ENCODE measurements at regions not wholly inside any gene's neighbourhood (a gene's known extent, or its start where the extent isn't known, plus 50 kb on each side); places are given as distances from the start of the nearest gene placed in this dataset.

DNA sequence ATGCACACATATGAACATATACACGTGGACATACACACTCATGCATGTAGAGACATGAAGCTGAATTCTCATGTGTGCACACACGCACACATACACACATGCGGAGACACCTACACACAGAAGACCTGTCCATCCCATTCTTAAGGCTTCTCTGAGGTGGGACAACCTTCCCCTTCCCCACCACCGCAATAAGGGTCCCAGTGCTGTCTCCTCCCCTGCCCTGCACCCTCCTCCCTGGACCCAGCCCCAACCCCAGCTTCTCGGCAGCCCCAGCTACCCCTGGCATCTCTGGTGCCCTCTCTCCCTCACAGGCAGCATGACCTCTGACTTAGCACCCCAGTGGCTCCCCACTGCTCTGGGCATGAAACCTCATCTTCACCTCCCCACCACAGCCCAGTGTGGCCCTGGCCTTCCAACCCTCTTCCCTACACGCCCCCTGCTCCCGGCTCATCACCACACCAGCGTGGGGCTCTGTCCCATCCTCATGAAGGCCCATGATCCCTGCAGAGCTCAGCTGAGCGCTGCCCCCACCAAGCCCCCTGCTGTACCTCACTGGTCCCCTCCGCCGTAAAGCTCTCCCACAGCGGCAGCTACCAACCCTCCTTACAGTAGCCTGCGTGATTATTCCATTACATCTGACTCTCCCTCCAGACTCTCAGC is 204.1 kb upstream of the ZNF536 start:
- DNase-seq (ENCODE audit: low read depth in 4 of 4, low spot score in 3 of 4), result no peak

DNA sequence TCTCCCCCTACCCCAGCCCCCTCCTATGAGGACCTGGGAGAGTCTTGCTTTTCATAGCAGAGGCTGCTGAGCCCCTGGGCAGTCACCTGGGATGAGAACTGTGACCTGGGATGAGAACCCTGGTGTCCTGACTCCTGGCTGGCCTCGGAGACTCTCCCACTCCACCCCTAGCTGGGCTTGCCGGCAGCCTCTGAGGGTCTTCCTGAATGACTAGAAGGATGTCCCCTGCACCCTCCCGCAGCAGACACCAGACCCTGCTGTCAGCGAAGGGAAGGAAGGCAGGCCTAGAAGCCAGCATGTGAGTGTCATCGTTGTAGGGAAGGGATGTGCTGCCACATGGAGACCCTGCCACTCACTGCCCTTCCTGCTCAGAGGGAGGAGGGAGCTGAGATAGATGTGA is 203.4 kb upstream of the ZNF536 start:
- DNase-seq (ENCODE audit: low read depth in 4 of 4, low spot score in 3 of 4), result no peak

DNA sequence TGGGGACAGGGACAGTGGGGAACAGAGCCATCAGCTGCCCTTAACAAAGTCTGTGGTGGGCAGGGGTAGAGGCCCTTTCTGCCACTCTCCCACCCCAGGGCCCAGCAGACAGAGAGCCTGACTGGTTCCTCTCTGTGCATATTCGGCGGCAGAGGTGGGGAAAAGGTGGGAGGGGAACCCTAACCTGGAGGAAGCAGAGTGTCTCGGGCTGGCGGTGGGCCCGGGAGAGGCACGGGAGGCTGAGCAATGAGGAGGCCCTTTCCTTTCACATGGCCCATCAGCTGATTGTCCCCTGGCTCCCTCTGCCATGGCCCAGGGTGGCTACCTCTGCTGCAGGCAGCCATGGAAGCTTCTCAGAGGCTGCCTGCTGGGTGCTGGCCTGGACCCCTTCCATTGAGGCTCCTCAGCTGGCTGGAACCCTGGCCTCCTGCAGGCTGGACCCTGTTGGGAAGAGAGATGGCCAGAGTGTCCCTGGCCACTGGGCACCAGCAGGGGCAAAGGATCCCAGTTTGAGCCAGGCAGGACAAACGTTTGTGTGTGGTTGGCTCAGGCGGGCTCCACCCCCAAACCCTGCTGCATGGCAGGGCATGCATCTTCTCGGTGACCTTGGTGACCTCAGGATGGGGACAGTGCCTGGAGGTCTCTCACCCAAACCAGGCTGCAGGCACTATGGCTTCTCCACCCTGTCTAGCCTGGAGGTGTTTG is 202.8 kb upstream of the ZNF536 start:
- DNase-seq (ENCODE audit: low read depth in 4 of 4, low spot score in 3 of 4), result no peak

DNA sequence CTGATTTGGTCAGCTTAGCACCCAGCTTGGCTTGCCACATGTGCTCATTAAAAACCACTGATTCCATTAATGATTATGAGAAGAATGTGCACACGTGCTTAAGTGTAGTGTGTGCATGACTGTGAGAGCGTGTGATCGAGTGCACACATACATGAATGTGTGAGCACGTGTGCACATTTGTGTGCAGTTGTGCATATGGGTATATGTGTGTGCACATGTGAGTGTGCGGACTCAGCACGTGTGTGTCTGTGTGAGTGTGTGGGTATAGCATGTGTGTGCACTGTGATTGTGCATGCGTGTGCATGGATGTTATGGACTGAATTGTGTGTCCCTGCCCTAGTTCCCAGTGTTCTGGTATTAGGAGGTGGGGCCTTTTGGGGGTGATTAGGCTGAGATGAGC is 202.1 kb upstream of the ZNF536 start:
- no peak for DNase-seq (ENCODE audit: low read depth in 4 of 4, low spot score in 3 of 4)

DNA sequence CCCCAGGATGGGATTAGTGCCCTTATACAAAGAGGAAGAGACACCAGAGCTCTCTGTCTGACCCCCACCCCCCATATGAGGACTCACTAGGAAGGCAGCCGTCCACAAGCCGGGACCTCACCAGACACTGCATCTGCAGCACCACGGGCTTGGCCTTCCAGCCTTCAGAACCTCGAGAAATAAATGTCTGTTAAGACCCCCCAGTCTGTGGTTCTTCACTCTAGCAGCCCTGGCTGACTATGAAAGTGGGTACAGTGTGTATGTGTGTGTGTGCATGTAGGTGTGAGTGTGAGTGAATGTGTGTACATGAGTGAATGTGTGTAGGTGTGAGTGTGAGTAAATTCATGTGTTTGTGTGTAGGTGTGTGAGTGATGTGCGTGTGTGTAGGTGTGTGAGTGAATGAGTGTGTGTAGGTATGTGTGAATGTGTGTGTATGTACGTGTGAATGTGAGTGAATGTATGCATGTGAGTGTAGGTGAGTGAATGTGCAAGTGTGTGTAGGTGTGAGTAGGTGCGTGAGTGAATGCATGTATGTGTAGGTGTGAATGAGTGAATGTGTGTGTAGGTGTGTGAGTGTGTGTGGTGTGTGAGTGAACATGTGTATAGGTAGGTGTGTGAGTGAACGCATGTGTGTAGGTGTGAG is 201.6 kb upstream of the ZNF536 start:
- DNase-seq (ENCODE audit: low read depth in 4 of 4, low spot score in 3 of 4), result no peak

DNA sequence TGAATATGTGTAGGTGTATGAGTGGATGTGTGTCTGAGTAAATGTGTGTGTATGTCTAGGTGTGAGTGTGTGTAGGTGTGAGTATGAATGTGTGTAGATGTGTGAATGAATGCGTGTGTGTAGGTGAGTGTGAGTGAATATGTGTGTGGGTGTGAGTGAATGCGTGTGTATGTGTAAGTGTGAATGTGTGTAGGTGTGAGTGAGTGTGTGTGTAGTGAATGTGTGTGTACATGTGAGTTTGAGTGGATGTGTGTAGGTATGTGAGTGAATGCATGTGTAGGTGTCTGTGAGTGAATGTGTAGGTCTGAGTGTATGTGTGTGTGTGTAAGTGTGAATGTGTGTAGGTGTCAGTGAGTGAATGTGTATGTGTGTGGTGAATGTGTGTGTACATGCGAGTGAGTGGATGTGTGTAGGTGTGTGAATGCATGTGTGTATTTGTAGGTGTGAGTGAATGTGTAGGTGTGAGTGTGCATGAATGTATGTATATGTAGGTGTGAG is 201.0 kb upstream of the ZNF536 start:
- DNase-seq (ENCODE audit: low read depth in 4 of 4, low spot score in 3 of 4), result no peak

DNA sequence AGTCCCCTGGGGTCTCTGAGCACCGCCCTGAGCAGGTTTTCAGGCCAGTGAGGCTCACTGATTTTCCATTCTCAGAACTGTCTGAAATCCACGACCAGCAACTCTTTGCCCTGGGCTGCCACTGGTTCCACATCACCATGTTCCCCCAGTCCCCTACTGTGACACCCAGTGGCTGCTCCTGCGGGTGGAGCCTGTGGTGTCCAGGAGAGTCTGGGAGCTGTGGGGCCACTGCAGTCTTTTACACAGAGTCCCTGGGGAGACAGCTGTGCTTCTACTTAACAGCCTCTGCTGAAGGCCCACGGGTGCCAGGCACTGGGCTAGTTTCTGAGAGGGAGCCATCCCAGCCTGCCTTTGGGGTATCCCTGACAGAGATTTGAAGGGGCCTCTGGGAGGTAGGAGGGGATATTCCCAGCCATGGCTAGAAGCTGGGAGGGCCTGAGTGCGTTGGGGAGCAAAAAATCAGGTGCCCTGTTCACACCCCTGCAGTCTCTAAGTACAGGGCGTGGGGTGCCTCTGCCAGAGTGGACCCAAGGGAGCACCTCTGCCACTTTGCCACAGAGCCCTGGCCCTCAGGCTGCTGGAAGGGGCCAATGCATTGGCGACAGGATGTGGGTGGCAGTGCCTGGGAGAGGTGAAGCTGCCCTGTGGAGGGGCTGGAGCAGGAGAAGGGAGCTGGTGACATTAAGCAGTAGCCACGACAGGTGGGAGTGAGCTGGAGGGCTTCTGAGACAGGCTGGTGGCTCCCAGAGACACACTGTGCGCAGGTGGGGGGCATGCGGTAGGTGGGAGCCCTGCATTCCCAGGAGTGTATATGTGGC is 200.2 kb upstream of the ZNF536 start:
- DNase-seq (ENCODE audit: low read depth in 4 of 4, low spot score in 3 of 4), result no peak

DNA sequence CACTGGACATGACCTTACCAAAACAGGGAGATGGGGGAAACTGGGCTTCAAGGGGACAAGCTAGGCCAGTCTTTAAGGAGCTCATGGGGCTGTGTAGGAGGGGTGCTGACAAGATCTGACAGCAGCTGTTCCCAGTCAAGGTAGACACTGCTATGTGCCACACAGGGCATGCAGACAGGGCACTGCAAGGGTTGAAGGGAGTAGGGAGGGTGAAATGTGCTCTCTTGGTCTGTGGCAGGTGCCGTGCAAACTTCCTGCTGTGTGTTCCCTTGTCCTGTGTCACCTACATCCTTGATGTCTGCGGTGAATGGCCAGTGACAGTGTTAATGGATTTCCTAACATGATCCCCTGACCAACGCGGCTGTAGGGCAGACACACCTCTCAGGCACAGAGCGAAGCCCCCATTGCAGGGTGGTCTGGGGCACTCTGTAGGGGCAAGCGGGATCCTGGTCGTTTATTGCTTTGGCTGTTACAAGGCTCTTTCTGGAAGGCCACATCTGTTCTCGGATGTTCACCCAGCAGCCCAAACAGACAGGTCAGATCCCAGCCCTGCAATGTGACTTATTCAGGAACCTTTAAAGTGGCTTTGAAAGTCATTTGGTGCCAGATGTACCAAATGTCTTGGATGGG is 199.5 kb upstream of the ZNF536 start:
- no peak for DNase-seq (ENCODE audit: low read depth in 4 of 4, low spot score in 3 of 4)

DNA sequence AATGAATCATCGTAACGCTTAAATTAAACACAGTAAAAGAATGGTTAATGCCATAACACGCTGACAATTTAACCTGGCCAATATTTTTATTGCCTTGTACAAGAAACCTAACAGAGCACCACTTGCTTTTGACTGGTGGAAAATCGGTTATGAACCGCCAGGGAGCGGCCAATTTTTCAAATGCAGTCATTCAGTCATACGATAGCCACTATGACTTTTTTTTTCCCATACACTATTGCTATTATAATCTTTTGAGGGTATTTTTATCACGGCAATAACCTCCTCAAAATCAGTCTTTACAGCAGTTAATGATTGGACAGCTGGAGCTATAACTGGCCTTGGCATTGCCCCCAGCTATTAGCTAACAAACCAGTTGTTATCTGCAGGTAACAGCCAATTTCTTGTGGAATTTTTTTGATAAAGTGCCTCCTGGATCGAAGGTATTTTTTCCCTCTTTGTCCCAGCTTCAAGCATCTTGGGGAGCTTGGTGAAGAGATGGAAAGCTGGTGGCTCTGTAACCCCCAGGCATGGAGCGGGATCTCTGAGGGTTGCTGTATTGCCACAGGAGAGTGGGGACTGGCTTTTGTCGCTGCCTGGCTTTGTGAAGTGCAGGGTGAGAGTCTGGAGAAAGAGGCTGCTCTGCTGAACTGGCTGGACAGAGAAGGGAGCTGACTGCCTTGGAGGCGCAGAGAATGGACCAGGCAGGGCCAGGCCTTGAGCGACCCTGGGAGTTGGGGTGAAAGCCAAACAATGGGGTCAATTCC is 198.4 kb upstream of the ZNF536 start:
- DNase-seq (ENCODE audit: low read depth in 4 of 4, low spot score in 3 of 4), result no peak

DNA sequence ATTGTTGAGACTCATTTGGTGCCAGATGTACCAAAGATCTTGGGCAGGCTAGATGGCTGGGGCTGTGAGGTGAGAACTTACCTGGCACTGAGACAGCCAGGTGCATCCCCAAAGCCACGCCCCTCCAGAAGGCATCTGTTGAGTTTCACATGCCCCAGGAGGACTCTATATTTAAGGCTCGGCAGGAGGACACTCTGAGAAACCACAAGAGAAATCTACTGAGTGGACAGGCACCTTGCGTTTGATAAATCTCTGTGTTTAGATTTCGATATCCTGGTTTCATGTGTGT is 197.9 kb upstream of the ZNF536 start:
- DNase-seq (ENCODE audit: low read depth in 4 of 4, low spot score in 3 of 4), result no peak

DNA sequence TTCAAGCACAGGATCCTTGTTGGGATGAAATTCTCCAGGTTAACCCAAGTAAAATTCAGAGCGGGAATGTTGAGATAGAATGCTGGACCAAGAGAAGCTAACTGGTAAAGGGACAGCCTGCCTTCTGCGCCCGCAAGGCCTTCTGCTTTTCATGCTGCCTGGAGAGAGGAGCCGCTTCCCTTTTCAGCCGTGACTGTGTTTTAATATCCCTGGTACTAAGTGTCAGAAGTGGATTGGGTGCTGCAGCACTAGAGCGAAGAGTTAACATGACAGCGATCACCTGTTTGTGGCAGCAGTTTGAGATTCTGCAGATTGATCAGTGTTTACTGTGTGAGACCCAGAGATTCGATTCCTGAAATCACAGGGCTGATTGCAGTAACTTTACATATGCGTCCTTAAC is 197.4 kb upstream of the ZNF536 start:
- no peak for DNase-seq (ENCODE audit: low read depth in 4 of 4, low spot score in 3 of 4)

DNA sequence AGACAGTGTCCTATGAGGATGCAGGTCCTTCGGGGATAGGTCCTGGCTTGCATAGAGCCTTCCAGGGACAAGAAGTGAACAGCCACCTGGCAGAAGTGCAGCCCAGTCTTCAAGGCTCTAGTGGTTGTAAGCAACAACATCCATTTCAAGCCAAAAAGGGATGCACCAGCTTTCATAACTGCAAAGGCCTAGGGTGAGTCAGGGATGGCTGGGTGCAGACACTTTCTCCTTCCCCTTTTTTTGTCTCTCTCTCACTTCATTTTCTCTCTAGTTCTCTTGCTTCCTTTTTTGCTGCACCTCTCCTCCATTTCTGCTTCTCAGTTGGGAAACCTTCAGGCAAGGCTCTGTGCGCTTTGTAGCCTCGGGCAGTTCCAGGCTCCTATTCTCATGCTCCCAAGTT is 196.2 kb upstream of the ZNF536 start:
- no peak for DNase-seq (ENCODE audit: low read depth in 4 of 4, low spot score in 3 of 4)

DNA sequence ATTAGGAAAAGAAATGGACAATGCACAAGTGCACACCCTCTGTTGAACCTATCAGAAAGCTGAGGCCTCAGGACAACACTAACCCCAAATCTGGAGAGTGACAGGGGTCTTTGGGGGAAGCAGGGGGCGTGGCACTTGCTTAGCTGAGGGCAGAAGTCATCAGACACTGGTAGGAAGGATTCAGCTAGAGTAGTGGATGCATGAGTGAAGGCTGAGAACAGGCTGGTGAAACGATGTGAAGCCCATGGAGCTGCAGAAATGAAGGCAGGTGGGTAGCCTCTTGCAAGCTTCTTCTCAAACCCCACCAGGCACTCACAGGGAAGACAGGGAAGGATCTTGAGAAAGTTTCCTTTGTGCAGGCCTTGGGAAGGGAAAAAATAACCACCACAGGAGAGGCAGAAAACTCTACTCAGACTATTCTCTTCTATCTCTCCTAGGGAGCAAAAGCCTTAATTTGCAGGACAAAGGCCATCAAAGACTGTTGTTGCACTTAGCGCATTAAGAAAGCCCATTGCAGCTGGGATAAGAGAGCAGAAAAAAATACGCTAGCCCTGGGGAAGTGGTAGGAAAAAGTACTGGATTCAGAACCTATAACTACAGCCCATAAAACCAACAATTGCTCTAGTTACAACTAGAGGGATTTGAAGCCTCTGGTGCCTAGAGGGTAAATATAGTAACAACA is 193.3 kb upstream of the ZNF536 start:
- DNase-seq (ENCODE audit: low read depth in 4 of 4, low spot score in 3 of 4), result no peak

DNA sequence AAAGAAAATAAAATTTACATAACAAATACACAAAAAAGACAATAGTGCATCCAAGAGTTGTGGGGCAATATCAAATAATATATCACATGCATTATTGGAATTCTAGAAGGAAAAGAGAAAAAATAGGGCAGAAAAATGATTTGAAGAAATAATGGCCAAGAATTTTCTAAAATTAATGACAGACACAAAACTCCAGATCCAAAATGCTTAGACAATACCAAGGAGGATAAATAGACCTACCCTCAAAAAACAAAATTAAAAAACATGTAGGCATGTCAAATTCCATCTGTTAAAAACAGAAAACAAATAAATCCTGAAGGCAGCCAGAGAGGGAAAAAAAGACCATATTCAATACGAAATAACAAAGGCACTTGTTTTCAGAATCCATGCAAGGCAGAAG is 191.5 kb upstream of the ZNF536 start:
- no peak for DNase-seq (ENCODE audit: low read depth in 4 of 4, low spot score in 3 of 4)

DNA sequence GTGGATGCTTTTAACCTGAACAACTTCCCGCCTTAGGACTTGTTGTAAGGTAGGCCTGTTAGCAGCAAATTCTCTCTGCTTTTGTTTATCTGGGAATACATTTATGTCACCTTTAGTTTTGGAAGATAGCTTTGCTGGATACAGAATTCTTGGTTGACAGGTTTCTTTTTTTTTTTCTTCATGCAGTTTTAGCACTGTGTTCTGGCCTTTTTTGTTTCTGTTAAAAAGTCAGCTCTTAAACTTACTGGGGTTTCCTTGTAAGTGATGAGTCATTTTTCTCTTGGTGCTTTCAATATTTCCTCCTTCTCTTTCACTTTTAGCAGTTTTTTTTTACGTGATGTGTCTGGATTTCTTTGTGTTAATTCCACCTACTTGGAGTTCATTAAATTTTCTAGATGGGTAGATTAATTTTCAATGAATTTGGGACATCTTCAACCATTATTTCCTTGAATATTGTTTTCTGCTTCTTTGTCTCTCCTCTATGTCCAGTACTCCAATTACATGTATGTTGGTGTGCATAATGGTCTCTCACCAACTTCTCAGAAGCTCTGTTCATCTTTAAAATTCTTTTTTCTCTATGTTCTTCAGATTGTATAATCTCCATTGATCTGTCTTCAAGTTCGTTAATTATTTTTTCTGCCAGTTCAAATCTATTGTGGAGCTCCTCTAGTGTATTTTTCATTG is 188.2 kb upstream of the ZNF536 start:
- DNase-seq (ENCODE audit: low read depth in 4 of 4, low spot score in 3 of 4), result no peak

DNA sequence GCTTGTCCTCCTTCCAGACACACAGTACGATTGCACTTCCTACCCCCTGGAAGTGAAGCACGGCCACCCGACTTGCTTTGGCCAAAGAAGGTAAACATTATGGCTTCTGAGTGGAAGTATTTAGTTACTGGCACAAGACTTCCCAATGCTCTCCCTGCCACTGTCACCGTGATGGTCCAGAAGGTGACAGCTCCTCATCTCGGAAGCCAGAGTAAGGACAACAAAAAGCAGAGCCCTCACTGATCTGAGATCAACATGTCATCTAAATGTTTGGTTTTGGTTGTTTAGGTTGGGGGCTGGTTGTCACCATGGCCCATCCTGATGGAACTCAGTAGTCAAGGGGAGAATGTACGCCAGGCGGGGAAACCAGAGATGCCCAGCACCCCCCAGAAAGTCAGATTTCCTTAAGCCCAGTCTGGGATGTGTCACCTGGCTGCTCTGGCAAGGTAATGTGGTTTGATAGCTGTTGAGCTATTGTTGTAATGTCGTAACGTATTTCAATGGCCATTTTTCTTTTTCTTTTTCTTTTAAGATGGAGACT is 170.1 kb upstream of the ZNF536 start:
- DNase-seq (ENCODE audit: low read depth in 4 of 4, low spot score in 3 of 4), result no peak

DNA sequence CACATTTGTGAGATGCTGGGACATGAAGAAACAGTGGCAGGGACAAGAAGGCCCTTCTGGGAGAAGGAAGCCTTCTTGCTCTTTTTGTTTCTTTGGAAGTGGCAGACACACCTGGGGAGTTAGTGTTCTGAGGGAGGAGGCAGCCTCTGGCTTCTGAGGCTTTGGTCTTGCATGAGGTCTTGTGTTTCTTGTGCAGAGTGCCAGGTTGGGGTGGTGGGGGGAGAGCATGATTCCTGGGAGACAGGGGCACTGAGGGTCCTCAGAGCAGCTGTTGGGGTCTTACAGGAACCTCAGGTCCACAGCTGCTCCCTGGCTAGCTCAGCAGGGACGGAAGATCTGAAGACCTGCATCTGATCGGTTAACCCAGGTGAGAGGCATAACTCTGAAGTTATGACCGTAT is 167.5 kb upstream of the ZNF536 start:
- DNase-seq (ENCODE audit: low read depth in 4 of 4, low spot score in 3 of 4), result no peak

DNA sequence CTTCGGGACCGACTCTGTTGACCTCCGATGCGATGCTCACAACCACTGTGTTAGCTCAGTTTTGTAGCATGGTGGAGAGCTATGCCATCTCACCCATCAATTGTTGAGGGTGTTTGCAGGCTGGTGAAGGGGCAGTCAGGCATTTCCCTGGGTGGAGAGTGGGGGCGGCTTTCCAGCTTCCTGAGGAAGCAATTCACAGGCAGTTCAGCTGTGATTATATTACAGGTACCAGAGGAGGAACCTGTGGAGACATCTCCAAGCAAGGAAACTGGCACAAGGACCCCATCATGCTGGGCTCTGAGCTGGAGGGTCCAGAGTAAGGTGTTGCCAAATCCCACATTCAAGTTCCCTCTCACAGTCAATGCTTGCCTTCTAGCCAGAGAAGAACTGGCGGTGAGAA is 166.0 kb upstream of the ZNF536 start:
- DNase-seq (ENCODE audit: low read depth in 4 of 4, low spot score in 3 of 4), result no peak

DNA sequence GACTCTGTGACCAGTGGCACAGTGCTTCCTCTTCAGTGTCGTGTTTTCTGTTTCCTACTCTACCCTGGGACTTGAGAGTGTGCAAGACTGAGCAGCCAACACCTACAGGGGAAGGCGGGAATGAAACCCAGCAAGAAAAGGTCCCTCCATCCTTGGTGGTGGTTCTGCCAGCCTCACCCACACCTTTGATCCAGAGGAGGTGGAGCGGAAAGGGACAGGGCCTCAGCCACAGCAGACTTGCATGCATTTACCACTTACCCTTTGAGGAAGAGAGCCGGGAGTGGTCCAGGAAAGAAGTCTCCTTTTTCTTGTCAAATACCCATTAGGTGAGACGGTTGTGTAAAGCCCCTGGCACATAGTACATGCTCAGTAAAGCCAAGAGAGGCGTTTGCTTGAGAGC is 164.8 kb upstream of the ZNF536 start:
- DNase-seq (ENCODE audit: low read depth in 4 of 4, low spot score in 3 of 4), result no peak
